Peyer's patch (tissue), 4 donors: ENCODE measurements at regions not wholly inside any gene's neighbourhood (a gene's known extent, or its start where the extent isn't known, plus 50 kb on each side); places are given as distances from the start of the nearest gene placed in this dataset.
"Not testable (repeated sequence)": the region's sequence is repeated elsewhere in the genome, so short reads cannot be mapped to it uniquely, and the experiment has no call there.

Experiments
- DNase-seq, 3 donors: peaks; one replicate each; pipeline ENCODE4 v3.0.0-alpha.2; 2017 to 2019
- H3K27ac ChIP-seq, 4 donors: fragments of 200-600 bp; sonication (generic); one replicate each; pipeline ENCODE4 v1.5.1; 2016 to 2019
- H3K27me3 ChIP-seq, 2 donors: fragments of 200-600 bp; sonication (generic); one replicate each; pipeline ENCODE4 v1.5.1; 2019
- H3K36me3 ChIP-seq, 3 donors: fragments of 200-600 bp; sonication (generic); one replicate each; pipeline ENCODE4 v1.5.1; 2016 to 2019
- H3K4me1 ChIP-seq, 4 donors: fragments of 200-600 bp; sonication (generic); one replicate each; pipeline ENCODE4 v1.5.1; 2016 to 2019
- H3K4me3 ChIP-seq, 4 donors: fragments of 200-600 bp; sonication (generic); 1 replicate in 3 of 4; 2 replicates in 1 of 4; pipeline ENCODE4 v1.5.1; 2016 to 2019; ENCODE audit warnings: mild to moderate bottlenecking in 1 of 4
- H3K9me3 ChIP-seq, 4 donors: fragments of 200-600 bp; sonication (generic); one replicate each; pipeline ENCODE4 v1.5.1; 2016 to 2019; ENCODE audit warnings: mild to moderate bottlenecking in 1 of 4
- POLR2A ChIP-seq, 2 donors: fragments of 450-650 bp; IDR thresholded peaks; one replicate each; pipeline ENCODE4 v1.5.1; 2017; ENCODE audit warnings: antibody characterized with exemption in 2 of 2, mild to moderate bottlenecking in 2 of 2, moderate library complexity in 2 of 2
- TF ChIP-seq, protein P1 (sequence below), 6 experiments: fragments of 450-650 bp in 4 of 6; fragments of 200-600 bp in 2 of 6; sonication (generic) in 1 of 6; IDR thresholded peaks; one replicate each; pipeline ENCODE4 v1.5.1; 2017 to 2019; ENCODE audit warnings: antibody characterized with exemption in 6 of 6, mild to moderate bottlenecking in 3 of 6, moderate library complexity in 1 of 6

DNA sequence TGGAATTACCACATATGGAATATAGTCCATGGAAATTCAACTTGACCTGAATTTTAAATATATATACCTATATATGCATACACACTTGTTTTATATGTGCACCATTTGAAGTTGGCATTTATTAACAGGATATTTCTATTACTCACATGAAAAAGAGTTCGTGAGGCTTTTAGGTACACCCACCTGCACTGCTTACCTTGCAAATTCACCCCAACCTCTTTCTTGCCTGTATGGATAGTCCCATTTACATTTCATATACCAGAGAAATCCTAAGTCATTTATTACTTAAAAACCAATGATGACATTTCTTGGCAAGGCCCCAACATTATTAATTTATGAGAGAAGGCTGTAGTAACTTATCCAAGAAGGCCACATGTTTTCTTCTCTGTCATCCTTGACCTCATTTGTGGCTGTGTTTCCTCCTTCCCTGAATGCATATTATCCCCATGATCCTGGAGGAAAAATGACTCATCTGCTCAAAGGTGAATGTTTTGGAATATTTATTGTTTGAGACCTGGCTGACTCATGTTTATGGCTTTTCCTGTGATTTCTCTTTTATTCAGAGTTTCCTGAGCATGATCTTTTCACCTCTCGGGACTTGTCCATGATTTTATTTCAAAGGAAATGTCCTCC lies 62.2 kb upstream of the FAM241A start:
- Histone ChIP-seq H3K4me3 (no peak overlapping the region), H3K27ac (peak overlapping the region in 2 of 4 donors; percentile 16 to 54), H3K27me3 (no peaks in the 10 kb centered on the region), H3K4me1 (peaks cover 0 to 10% (median 3%) of the 10 kb centered on the region in 4 donors), H3K9me3 (no peaks in the 10 kb centered on the region), H3K36me3 (no peaks in the 10 kb centered on the region)
- TF ChIP-seq, protein P1, sequence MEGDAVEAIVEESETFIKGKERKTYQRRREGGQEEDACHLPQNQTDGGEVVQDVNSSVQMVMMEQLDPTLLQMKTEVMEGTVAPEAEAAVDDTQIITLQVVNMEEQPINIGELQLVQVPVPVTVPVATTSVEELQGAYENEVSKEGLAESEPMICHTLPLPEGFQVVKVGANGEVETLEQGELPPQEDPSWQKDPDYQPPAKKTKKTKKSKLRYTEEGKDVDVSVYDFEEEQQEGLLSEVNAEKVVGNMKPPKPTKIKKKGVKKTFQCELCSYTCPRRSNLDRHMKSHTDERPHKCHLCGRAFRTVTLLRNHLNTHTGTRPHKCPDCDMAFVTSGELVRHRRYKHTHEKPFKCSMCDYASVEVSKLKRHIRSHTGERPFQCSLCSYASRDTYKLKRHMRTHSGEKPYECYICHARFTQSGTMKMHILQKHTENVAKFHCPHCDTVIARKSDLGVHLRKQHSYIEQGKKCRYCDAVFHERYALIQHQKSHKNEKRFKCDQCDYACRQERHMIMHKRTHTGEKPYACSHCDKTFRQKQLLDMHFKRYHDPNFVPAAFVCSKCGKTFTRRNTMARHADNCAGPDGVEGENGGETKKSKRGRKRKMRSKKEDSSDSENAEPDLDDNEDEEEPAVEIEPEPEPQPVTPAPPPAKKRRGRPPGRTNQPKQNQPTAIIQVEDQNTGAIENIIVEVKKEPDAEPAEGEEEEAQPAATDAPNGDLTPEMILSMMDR (IDR thresholded peaks at IDR 0.05), result no peak
- no peak for TF ChIP-seq POLR2A (IDR thresholded peaks at IDR 0.05)
- peak in 1 of 3 donors; percentile 53 for DNase-seq

DNA sequence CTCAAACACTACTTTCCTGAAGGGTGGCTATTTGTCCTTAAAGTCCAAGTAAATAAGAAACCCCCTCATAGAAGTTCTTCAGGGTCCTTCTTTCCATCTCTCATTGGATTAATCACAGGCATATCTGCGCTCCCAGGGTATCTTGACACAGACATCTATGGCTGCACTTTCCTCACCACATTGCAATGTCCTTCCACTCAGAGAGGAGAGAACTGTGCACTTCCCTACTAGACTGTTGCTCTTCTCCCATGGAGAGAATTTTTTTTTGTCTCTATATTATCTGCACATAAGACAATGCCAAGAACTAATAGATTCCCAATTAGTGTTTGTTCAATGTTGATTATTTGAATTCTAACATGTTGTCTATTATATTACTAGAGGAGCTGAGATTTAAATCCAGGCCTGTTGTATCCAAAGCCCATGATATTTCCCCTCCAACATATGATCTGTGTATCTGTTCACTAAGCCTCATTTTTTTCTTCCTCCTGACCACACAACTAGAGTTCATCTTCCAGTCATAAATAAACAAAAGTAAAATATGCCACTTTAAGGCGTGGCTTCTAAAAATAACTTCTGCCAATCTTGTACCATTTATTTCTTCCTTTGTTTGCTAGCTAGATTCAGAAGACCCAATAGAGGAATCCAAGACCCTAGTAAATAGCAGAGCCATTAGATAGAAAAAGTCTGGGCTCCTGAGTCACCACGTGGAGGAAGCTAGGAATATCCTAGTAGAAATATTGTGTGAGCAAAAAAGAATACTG lies 61.5 kb upstream of the FAM241A start:
- DNase-seq, result no peak
- Histone ChIP-seq H3K36me3 (no peaks in the 10 kb centered on the region), H3K4me3 (no peak overlapping the region), H3K9me3 (no peaks in the 10 kb centered on the region), H3K27me3 (no peaks in the 10 kb centered on the region), H3K27ac (peak overlapping the region in 2 of 4 donors; percentile 16 to 54), H3K4me1 (peaks cover 0 to 10% (median 3%) of the 10 kb centered on the region in 4 donors)
- no peak for TF ChIP-seq POLR2A (IDR thresholded peaks at IDR 0.05)
- TF ChIP-seq, protein P1 (IDR thresholded peaks at IDR 0.05), result no peak

DNA sequence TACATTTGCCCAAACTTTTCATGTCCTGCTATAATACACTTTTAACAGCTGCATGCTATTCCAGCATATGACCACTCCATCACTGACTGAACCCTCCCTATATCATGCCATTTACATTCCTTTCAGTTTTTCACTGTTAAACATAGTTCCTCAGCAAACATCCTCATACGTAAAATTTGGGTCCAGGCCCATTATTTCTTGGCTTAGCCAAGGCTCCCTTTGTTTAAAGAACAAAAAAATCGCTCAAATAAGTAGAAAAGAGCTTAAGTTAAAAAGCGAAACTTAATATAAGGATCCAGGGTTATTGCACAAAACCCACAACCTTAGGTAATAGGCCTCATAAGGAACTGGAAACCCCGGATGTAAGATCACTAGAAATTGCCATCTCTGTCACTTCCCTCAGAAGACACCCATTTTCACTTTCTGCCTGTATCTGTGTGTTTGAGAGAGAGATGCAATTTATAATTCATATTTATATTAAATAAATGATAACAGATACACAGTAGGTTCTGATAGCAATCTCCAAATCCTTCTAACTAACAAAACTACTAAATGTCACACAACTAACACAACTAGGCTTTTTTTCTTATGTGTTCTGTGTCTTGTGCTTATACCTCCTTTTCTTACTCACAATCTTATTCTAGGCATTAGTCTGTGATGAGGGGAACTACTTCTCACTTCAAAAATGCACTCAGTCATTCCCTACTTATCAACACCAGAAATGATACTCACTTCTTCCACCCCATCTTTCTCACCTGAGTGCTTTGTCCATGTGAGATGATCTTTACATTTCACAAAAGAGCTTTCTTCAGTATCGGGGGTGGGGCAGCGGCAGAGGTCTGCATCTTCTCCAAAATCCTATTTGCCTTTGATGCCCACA lies 59.9 kb upstream of the FAM241A start:
- Histone ChIP-seq H3K4me1 (peaks cover 0 to 10% (median 3%) of the 10 kb centered on the region in 4 donors), H3K27me3 (no peaks in the 10 kb centered on the region), H3K27ac (no peak overlapping the region), H3K36me3 (no peaks in the 10 kb centered on the region), H3K9me3 (no peaks in the 10 kb centered on the region), H3K4me3 (no peak overlapping the region)
- no peak for TF ChIP-seq POLR2A (IDR thresholded peaks at IDR 0.05)
- TF ChIP-seq, protein P1 (IDR thresholded peaks at IDR 0.05), result no peak
- DNase-seq, result no peak

DNA sequence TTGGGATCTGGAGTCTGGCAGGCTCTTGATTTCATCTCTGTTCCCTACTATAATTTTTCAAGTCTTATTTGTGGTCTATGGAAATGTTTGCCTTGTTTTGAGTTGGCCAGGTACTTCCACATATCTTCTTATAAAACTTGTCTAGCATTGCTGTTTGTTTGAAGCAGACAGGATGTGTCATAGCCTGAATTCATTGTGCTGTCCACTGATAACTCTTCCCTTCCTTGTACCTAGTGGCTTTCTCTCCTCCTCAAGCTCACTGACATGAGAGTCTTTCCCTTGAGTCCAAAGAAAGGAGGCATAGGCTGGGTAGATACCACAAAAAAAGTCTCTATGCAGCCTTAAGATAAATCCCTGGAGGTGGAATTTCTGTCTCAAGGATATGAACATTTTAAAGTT lies 59.2 kb upstream of the FAM241A start:
- H3K4me1 ChIP-seq, result peaks cover 0 to 10% (median 3%) of the 10 kb centered on the region in 4 donors
- H3K27me3 ChIP-seq, result no peaks in the 10 kb centered on the region
- TF ChIP-seq POLR2A (IDR thresholded peaks at IDR 0.05), result no peak
- TF ChIP-seq, protein P1 (IDR thresholded peaks at IDR 0.05), result no peak
- H3K36me3 ChIP-seq, result no peaks in the 10 kb centered on the region
- no peak overlapping the region for H3K4me3 ChIP-seq
- no peaks in the 10 kb centered on the region for H3K9me3 ChIP-seq
- DNase-seq, result no peak
- H3K27ac ChIP-seq, result no peak overlapping the region

DNA sequence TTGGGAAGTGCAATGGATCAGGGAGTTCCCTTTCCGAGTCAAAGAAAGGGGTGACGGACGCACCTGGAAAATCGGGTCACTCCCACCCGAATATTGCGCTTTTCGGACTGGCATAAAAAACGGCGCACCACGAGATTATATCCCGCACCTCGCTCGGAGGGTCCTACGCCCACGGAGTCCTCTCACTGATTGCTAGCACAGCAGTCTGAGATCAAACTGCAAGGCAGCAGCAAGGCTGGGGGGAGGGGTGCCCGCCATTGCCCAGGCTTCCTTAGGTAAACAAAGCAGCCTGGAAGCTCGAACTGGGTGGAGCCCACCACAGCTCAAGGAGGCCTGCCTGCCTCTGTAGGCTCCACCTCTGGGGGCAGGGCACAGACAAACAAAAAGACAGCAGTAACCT lies 58.6 kb upstream of the FAM241A start:
- H3K4me3 ChIP-seq, DNase-seq, H3K9me3 ChIP-seq, H3K4me1 ChIP-seq, H3K27me3 ChIP-seq, H3K36me3 ChIP-seq, H3K27ac ChIP-seq: not testable (repeated sequence)

DNA sequence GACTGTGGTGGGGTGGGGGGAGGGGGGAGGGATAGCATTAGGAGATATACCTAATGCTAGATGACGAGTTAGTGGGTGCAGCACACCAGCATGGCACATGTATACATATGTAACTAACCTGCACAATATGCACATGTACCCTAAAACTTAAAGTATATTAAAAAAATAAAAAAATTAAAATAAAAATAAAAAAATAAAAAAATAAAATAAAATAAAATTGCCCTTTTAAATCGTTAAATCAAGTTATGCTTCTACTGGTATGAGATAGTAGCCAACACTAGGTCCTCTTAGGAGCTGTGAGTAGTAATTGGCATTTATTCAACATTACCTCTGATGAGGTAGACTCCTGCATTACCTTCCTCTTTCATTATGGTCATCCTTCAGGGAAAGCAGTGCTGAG lies 52.9 kb upstream of the FAM241A start:
- not testable (repeated sequence) for DNase-seq, H3K27me3 ChIP-seq, H3K9me3 ChIP-seq

More for the DNA sequence above, 52.9 kb upstream of the FAM241A start:
- H3K4me3 ChIP-seq, H3K36me3 ChIP-seq, H3K4me1 ChIP-seq, H3K27ac ChIP-seq: not testable (repeated sequence)
